ENCODE measurements at regions not wholly inside any gene's neighbourhood (a gene's known extent, or its start where the extent isn't known, plus 50 kb on each side); places are given as distances from the start of the nearest gene placed in this dataset.

- Histone ChIP-seq H3K36me3 (ENCODE audit: control insufficient read depth, insufficient read depth, low read length) (no peaks in the 10 kb centered on the region), H3K27ac (no peak overlapping the region), H3K27me3 (ENCODE audit: control insufficient read depth, insufficient read depth, low read length) (no peaks in the 10 kb centered on the region), H3K4me3 (ENCODE audit: low read depth, low read length) (no peak overlapping the region), H3K4me2 (ENCODE audit: low read length) (no peak overlapping the region), H3K9me3 (ENCODE audit: control insufficient read depth, low read length) (no peaks in the 10 kb centered on the region), H2AFZ (no peak overlapping the region), H3K79me2 (no peaks in the 10 kb centered on the region), H3K4me1 (no peaks in the 10 kb centered on the region), H3K9ac (no peak overlapping the region)
- no peak for TF ChIP-seq CTCF (IDR thresholded peaks at IDR 0.05)
These were observed 320.2 kb downstream of the FAM170A start for GRCh38 chr5:119949426-119949999.

GRCh38 chr5:119951330-119951934, 322.1 kb downstream of the FAM170A start:
- Histone ChIP-seq H3K27ac (no peak overlapping the region), H3K36me3 (ENCODE audit: control insufficient read depth, insufficient read depth, low read length) (no peaks in the 10 kb centered on the region), H3K4me3 (ENCODE audit: low read depth, low read length) (no peak overlapping the region), H3K4me2 (ENCODE audit: low read length) (no peak overlapping the region), H2AFZ (no peak overlapping the region), H3K9me3 (ENCODE audit: control insufficient read depth, low read length) (no peaks in the 10 kb centered on the region), H3K9ac (no peak overlapping the region), H3K4me1 (no peaks in the 10 kb centered on the region), H3K79me2 (no peaks in the 10 kb centered on the region), H3K27me3 (ENCODE audit: control insufficient read depth, insufficient read depth, low read length) (no peaks in the 10 kb centered on the region)
- TF ChIP-seq CTCF (IDR thresholded peaks at IDR 0.05), result no peak

GRCh38 chr5:119953474-119953873, 324.1 kb downstream of the FAM170A start:
- Histone ChIP-seq H3K27ac (no peak overlapping the region), H3K36me3 (ENCODE audit: control insufficient read depth, insufficient read depth, low read length) (no peaks in the 10 kb centered on the region), H3K9me3 (ENCODE audit: control insufficient read depth, low read length) (no peaks in the 10 kb centered on the region), H3K9ac (no peak overlapping the region), H3K4me2 (ENCODE audit: low read length) (no peak overlapping the region), H3K4me1 (no peaks in the 10 kb centered on the region), H3K27me3 (ENCODE audit: control insufficient read depth, insufficient read depth, low read length) (no peaks in the 10 kb centered on the region), H3K4me3 (ENCODE audit: low read depth, low read length) (no peak overlapping the region), H2AFZ (no peak overlapping the region), H3K79me2 (no peaks in the 10 kb centered on the region)
- no peak for TF ChIP-seq CTCF (IDR thresholded peaks at IDR 0.05)

GRCh38 chr5:119954106-119954505, 324.7 kb downstream of the FAM170A start:
- no peak for TF ChIP-seq CTCF (IDR thresholded peaks at IDR 0.05)
- Histone ChIP-seq H3K79me2 (no peaks in the 10 kb centered on the region), H3K27ac (no peak overlapping the region), H3K4me2 (ENCODE audit: low read length) (no peak overlapping the region), H2AFZ (no peak overlapping the region), H3K27me3 (ENCODE audit: control insufficient read depth, insufficient read depth, low read length) (no peaks in the 10 kb centered on the region), H3K9ac (no peak overlapping the region), H3K9me3 (ENCODE audit: control insufficient read depth, low read length) (no peaks in the 10 kb centered on the region), H3K4me3 (ENCODE audit: low read depth, low read length) (no peak overlapping the region), H3K36me3 (ENCODE audit: control insufficient read depth, insufficient read depth, low read length) (no peaks in the 10 kb centered on the region), H3K4me1 (no peaks in the 10 kb centered on the region)

GRCh38 chr5:119961993-119962392, 332.6 kb downstream of the FAM170A start:
- H3K9ac ChIP-seq, result no peak overlapping the region
- no peak overlapping the region for H2AFZ ChIP-seq
- H3K4me3 ChIP-seq (ENCODE audit: low read depth, low read length), result no peak overlapping the region
- H3K27ac ChIP-seq, result no peak overlapping the region
- no peaks in the 10 kb centered on the region for H3K27me3 ChIP-seq (ENCODE audit: control insufficient read depth, insufficient read depth, low read length)
- H3K4me1 ChIP-seq, result no peaks in the 10 kb centered on the region
- no peak for TF ChIP-seq CTCF (IDR thresholded peaks at IDR 0.05)
- no peak overlapping the region for H3K4me2 ChIP-seq (ENCODE audit: low read length)
- no peaks in the 10 kb centered on the region for H3K79me2 ChIP-seq
- H3K9me3 ChIP-seq (ENCODE audit: control insufficient read depth, low read length), result no peaks in the 10 kb centered on the region
- H3K36me3 ChIP-seq (ENCODE audit: control insufficient read depth, insufficient read depth, low read length), result no peaks in the 10 kb centered on the region
